ENCODE measurements at regions not wholly inside any gene's neighbourhood (a gene's known extent, or its start where the extent isn't known, plus 50 kb on each side); places are given as distances from the start of the nearest gene placed in this dataset.

GRCh38 chr10:111875725-111876124 lies 307.8 kb downstream of the GPAM start:
- H3K27me3 Mint-ChIP-seq (ENCODE audit: low read depth, poor library complexity) = peaks cover 3% of the 10 kb centered on the region
- no peak for DNase-seq
- TF ChIP-seq, protein P1, sequence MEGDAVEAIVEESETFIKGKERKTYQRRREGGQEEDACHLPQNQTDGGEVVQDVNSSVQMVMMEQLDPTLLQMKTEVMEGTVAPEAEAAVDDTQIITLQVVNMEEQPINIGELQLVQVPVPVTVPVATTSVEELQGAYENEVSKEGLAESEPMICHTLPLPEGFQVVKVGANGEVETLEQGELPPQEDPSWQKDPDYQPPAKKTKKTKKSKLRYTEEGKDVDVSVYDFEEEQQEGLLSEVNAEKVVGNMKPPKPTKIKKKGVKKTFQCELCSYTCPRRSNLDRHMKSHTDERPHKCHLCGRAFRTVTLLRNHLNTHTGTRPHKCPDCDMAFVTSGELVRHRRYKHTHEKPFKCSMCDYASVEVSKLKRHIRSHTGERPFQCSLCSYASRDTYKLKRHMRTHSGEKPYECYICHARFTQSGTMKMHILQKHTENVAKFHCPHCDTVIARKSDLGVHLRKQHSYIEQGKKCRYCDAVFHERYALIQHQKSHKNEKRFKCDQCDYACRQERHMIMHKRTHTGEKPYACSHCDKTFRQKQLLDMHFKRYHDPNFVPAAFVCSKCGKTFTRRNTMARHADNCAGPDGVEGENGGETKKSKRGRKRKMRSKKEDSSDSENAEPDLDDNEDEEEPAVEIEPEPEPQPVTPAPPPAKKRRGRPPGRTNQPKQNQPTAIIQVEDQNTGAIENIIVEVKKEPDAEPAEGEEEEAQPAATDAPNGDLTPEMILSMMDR (IDR thresholded peaks at IDR 0.05) = no peak
- H3K36me3 Mint-ChIP-seq (ENCODE audit: low read depth) = no peaks in the 10 kb centered on the region
- no peaks in the 10 kb centered on the region for H3K4me1 Mint-ChIP-seq
- no peak overlapping the region for H3K27ac Mint-ChIP-seq
- H3K9me3 Mint-ChIP-seq = peaks cover 11% of the 10 kb centered on the region
- no peak overlapping the region for H3K4me3 Mint-ChIP-seq

DNA sequence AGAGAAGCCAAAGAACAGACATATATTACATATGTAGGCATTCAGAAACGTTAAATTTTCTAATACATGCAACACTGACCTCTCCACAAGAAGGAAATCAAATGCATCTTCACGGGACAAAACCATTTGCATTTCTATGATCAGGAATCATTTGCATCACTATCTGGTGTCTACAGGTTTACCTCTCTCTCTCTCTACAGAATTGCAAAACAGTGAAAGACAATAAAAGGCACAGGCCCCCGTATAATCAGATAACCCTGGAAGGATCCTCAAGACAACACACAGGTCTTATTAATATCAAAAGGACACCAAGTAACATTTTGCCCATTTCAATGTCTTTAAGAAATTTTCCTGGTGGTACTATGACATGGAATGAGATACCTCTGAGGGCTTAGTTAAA lies 306.3 kb downstream of the GPAM start:
- H3K4me3 Mint-ChIP-seq = no peak overlapping the region
- no peak for DNase-seq
- H3K9me3 Mint-ChIP-seq = peaks cover 11% of the 10 kb centered on the region
- no peaks in the 10 kb centered on the region for H3K36me3 Mint-ChIP-seq (ENCODE audit: low read depth)
- H3K27ac Mint-ChIP-seq = no peak overlapping the region
- H3K4me1 Mint-ChIP-seq = no peaks in the 10 kb centered on the region
- TF ChIP-seq, protein P1 (IDR thresholded peaks at IDR 0.05) = no peak
- peaks cover 5% of the 10 kb centered on the region for H3K27me3 Mint-ChIP-seq (ENCODE audit: low read depth, poor library complexity)

DNA sequence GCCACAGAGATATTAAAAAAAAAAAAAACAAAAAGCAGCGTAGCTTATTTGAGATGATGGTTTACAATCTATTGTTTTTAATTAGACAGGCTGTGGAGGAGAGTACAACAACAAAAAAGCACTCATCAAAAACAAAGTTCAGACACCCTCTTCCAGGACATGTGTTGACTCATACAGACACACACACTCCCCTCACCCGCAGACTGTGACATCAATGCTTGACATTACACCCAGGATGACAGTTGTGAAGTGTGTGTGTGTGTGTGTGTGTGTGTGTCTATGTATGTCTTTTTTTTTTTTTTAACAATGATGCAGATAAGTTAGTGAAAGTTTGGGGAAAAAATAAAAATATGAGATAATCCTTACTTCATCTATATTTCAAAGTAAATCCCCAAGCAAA lies 303.6 kb downstream of the GPAM start:
- Mint-ChIP-seq H3K27me3 (ENCODE audit: low read depth, poor library complexity) (peaks cover 3% of the 10 kb centered on the region), H3K36me3 (ENCODE audit: low read depth) (no peaks in the 10 kb centered on the region), H3K4me3 (no peak overlapping the region), H3K9me3 (peaks cover 18% of the 10 kb centered on the region), H3K4me1 (no peaks in the 10 kb centered on the region), H3K27ac (no peak overlapping the region)
- no peak for DNase-seq
- TF ChIP-seq, protein P1 (IDR thresholded peaks at IDR 0.05) = no peak

- Mint-ChIP-seq H3K4me1 (peaks cover 4% of the 10 kb centered on the region), H3K27me3 (ENCODE audit: low read depth, poor library complexity) (peaks cover 3% of the 10 kb centered on the region), H3K36me3 (ENCODE audit: low read depth) (peaks cover 6% of the 10 kb centered on the region), H3K27ac (no peak overlapping the region), H3K4me3 (no peak overlapping the region), H3K9me3 (peaks cover 26% of the 10 kb centered on the region)
- TF ChIP-seq, protein P1 (IDR thresholded peaks at IDR 0.05) = no peak
- no peak for DNase-seq
Measured at GRCh38 chr10:111885046-111885445, 298.5 kb downstream of the GPAM start.

GRCh38 chr10:111885919-111886318 lies 297.6 kb downstream of the GPAM start:
- TF ChIP-seq, protein P1 (IDR thresholded peaks at IDR 0.05) = no peak
- H3K27me3 Mint-ChIP-seq (ENCODE audit: low read depth, poor library complexity) = peaks cover 3% of the 10 kb centered on the region

GRCh38 chr10:111887266-111887665 lies 296.3 kb downstream of the GPAM start:
- no peak overlapping the region for H3K27ac Mint-ChIP-seq
- DNase-seq = no peak
- H3K4me1 Mint-ChIP-seq = peaks cover 4% of the 10 kb centered on the region
- no peaks in the 10 kb centered on the region for H3K27me3 Mint-ChIP-seq (ENCODE audit: low read depth, poor library complexity)
- peaks cover 6% of the 10 kb centered on the region for H3K36me3 Mint-ChIP-seq (ENCODE audit: low read depth)
- no peak overlapping the region for H3K4me3 Mint-ChIP-seq
- TF ChIP-seq, protein P1 (IDR thresholded peaks at IDR 0.05) = no peak
- H3K9me3 Mint-ChIP-seq = peaks cover 26% of the 10 kb centered on the region

More at GRCh38 chr10:111885919-111886318, 297.6 kb downstream of the GPAM start:
- Mint-ChIP-seq H3K27ac (no peak overlapping the region), H3K36me3 (ENCODE audit: low read depth) (peaks cover 6% of the 10 kb centered on the region), H3K4me1 (peaks cover 4% of the 10 kb centered on the region), H3K4me3 (no peak overlapping the region), H3K9me3 (peaks cover 26% of the 10 kb centered on the region)
- DNase-seq = no peak
